ENCODE measurements at regions not wholly inside any gene's neighbourhood (a gene's known extent, or its start where the extent isn't known, plus 50 kb on each side); places are given as distances from the start of the nearest gene placed in this dataset.

- Histone ChIP-seq H3K79me2 (ENCODE audit: insufficient read depth, low read length) (no peaks in the 10 kb centered on the region), H3K4me2 (ENCODE audit: low read depth, low read length) (no peak overlapping the region), H3K4me3 (replicated peaks in 1 of 3; ENCODE audit: insufficient read depth in 1 of 3, low read depth in 2 of 3, low read length in 3 of 3) (no peak overlapping the region), H3K9me3 (ENCODE audit: low read length) (no peaks in the 10 kb centered on the region), H3K27ac (ENCODE audit: extremely low read length, insufficient read depth, low read length) (no peak overlapping the region), H3K4me1 (ENCODE audit: insufficient read depth, low read length) (no peaks in the 10 kb centered on the region), H3K27me3 (ENCODE audit: control insufficient read depth in 1 of 2, insufficient read depth in 2 of 2, low read length in 2 of 2) (peaks cover 0 to 5% of the 10 kb centered on the region in 2 experiments; a peak in 1 of 5 replicates), H4K20me1 (ENCODE audit: insufficient read depth, low read length) (no peaks in the 10 kb centered on the region), H2AFZ (ENCODE audit: low read length) (no peak overlapping the region), H3K9ac (ENCODE audit: insufficient read depth, low read depth, low read length) (no peak overlapping the region), H3K36me3 (replicated peaks in 1 of 2; ENCODE audit: control insufficient read depth in 1 of 2, insufficient read depth in 2 of 2, low read length in 2 of 2) (no peaks in the 10 kb centered on the region)
- WGBS (ENCODE audit: low lambda C conversion rate): 6% methylated on average over 4 of the region's 4 CpGs
- in situ Hi-C loops (cut with HindIII; ENCODE audit: extremely low pct_ligation_motif_present, low pct_unique_long_range_greater_than_20kb) (no loop called here), intact Hi-C loops (cut with micrococcal nuclease; ENCODE audit: unreplicated experiment) (no loop called here)
- no peak for ATAC-seq
- no TSS peak for BruUV-seq (replicated peaks)
- DNase-seq (ENCODE audit: low spot score): no peak
- POLR2A ChIA-PET: no interaction called here
- TF ChIP-seq ZSCAN22 (CRISPR knock-in tag; IDR thresholded peaks at IDR 0.05): no peak
- no peak for TF ChIP-seq ZNF816 (CRISPR knock-in tag; IDR thresholded peaks at IDR 0.05; ENCODE audit: borderline replicate concordance)
- TF ChIP-seq AGO1 (IDR thresholded peaks at IDR 0.05; ENCODE audit: low read depth, low read length, poor library complexity, severe bottlenecking): no peak
- TF ChIP-seq ZFP1 (CRISPR knock-in tag; IDR thresholded peaks at IDR 0.05): no peak
- TF ChIP-seq NR3C1 (CRISPR knock-in tag; IDR thresholded peaks at IDR 0.05): no peak
- TF ChIP-seq FOXP1 (IDR thresholded peaks at IDR 0.05): no peak
- TF ChIP-seq FOXP1 (CRISPR knock-in tag; IDR thresholded peaks at IDR 0.05): no peak
- TF ChIP-seq IRF2 (CRISPR knock-in tag; IDR thresholded peaks at IDR 0.05): no peak
- no peak for TF ChIP-seq TCF7L2 (IDR thresholded peaks at IDR 0.05; ENCODE audit: low read depth, low read length)
- no peak for TF ChIP-seq SAFB2 (CRISPR knock-in tag; IDR thresholded peaks at IDR 0.05; ENCODE audit: borderline replicate concordance, low read depth)
- TF ChIP-seq HHEX (CRISPR knock-in tag; IDR thresholded peaks at IDR 0.05): no peak
- no peak for TF ChIP-seq GTF3A (CRISPR knock-in tag; conservative IDR thresholded peaks at IDR 0.05)
- no peak for TF ChIP-seq KLF9 (CRISPR knock-in tag; IDR thresholded peaks at IDR 0.05; ENCODE audit: low read depth)
- TF ChIP-seq ZNF83 (CRISPR knock-in tag; IDR thresholded peaks at IDR 0.05; ENCODE audit: borderline replicate concordance): no peak
- no peak for TF ChIP-seq LCORL (IDR thresholded peaks at IDR 0.05)
- no peak for TF ChIP-seq LCORL (CRISPR knock-in tag; IDR thresholded peaks at IDR 0.05)
- no peak for TF ChIP-seq SIN3A (IDR thresholded peaks at IDR 0.05; ENCODE audit: borderline replicate concordance, low read depth, low read length)
- no peak for TF ChIP-seq ZNF10 (CRISPR knock-in tag; IDR thresholded peaks at IDR 0.05; ENCODE audit: borderline replicate concordance, low read depth)
- TF ChIP-seq, protein P1, sequence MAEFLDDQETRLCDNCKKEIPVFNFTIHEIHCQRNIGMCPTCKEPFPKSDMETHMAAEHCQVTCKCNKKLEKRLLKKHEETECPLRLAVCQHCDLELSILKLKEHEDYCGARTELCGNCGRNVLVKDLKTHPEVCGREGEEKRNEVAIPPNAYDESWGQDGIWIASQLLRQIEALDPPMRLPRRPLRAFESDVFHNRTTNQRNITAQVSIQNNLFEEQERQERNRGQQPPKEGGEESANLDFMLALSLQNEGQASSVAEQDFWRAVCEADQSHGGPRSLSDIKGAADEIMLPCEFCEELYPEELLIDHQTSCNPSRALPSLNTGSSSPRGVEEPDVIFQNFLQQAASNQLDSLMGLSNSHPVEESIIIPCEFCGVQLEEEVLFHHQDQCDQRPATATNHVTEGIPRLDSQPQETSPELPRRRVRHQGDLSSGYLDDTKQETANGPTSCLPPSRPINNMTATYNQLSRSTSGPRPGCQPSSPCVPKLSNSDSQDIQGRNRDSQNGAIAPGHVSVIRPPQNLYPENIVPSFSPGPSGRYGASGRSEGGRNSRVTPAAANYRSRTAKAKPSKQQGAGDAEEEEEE (CRISPR knock-in tag; IDR thresholded peaks at IDR 0.05; ENCODE audit: borderline replicate concordance): no peak
- FAIRE-seq: no peak
- CTCF ChIA-PET (ENCODE audit: low intra/inter-chr PET ratio, low total read pairs): no interaction called here
These were observed 112.5 kb upstream of the ARHGAP28 start for GRCh38 chr18:6616981-6617380.
